GM21381 (cell line): ENCODE measurements at regions not wholly inside any gene's neighbourhood (a gene's known extent, or its start where the extent isn't known, plus 50 kb on each side); places are given as distances from the start of the nearest gene placed in this dataset.

Source experiments
- ATAC-seq: cut with Tn5 transposase; IDR thresholded peaks from one replicate; pipeline ENCODE4 v1.9.1; 2021; ENCODE audit warnings: mild to moderate bottlenecking, moderate library complexity; ENCODE audit not compliant: unreplicated experiment

GRCh38 chr4:36394352-36394903 is 113.0 kb downstream of the DTHD1 start:
- ATAC-seq = no peak

GRCh38 chr4:36399762-36400353 is 118.4 kb downstream of the DTHD1 start:
- no peak for ATAC-seq

- no peak for ATAC-seq
These were observed 120.8 kb downstream of the DTHD1 start for GRCh38 chr4:36402008-36402758.

DNA sequence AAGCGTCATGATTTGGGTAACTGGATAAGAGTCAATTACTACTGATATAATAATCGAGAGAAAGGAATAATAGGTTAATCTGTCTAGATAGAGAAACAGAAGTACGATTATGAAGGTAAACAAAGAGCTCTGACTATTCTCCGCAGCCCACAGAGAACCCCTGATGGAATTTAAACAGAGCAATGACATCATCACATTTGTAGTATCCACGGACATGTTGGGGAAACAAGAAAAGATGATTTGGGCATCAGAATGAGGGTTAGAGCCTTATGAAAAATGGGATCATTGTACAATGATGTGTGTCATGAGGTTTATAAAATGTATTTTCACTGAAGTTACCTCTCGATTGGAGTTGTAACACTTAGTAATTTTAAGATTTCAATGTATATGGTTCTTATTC is 129.9 kb downstream of the DTHD1 start:
- ATAC-seq = no peak

GRCh38 chr4:36414248-36414647 is 132.8 kb downstream of the DTHD1 start:
- no peak for ATAC-seq

DNA sequence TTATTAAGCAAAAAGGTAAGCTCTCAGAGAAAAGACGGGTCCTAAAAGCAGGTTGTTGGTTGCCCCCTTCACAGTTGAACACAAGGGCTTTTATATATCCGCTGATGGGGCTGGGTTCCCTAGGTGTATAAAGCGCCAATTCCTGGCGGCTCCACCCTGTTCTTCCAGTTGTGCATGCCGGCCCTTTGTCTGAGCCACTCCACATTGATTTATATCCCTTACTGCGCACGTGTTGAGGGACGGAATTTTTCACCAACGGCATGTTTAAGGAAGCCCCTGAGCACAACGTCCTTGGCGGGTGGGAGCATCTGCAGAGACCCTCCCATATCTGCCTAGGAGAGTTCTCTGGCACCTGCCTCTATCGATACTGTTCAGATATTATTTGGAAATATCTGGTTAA is 135.7 kb downstream of the DTHD1 start:
- no peak for ATAC-seq

GRCh38 chr4:36420111-36420679 is 138.8 kb downstream of the DTHD1 start:
- ATAC-seq = no peak

DNA sequence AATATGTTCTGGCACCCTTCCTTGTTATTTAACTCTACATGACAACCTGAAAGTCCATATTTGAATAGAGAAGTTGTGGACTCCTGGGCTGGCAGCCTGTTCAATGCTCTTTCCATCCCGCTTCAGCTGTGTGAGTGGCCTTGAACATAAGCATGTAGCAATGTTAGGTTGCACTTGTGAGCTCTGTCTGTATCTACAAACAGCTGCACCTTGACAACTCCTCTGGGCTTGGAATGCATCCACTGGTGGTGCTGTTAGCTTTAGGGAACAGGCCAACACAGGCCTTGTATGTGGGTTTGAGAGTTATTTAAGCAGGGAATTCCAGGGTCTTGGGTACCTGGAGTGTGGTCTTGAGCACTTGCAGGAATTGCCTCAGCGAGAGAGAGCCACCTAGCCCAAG is 141.2 kb downstream of the DTHD1 start:
- ATAC-seq = no peak

GRCh38 chr4:36426741-36427140 is 145.3 kb downstream of the DTHD1 start:
- no peak for ATAC-seq

DNA sequence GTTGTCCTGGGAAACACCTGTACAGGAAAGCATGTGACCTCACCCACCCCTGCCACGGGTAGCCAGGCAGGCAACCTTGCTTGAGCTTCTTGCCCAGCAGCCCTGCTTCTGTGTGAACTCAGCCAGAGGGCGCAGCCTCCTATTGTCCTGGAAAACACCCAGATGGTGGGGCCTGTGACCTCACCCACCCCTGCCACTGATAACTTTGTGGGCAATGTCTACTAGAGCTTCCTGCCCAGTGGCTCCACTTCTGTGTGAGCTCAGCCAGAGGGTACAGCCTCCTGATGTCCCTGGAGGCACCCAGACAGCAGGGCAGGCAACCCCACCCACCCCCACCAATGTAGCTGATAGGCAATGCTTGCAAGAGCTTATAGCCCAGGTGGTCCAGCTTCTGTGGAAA is 146.3 kb downstream of the DTHD1 start:
- ATAC-seq = no peak

DNA sequence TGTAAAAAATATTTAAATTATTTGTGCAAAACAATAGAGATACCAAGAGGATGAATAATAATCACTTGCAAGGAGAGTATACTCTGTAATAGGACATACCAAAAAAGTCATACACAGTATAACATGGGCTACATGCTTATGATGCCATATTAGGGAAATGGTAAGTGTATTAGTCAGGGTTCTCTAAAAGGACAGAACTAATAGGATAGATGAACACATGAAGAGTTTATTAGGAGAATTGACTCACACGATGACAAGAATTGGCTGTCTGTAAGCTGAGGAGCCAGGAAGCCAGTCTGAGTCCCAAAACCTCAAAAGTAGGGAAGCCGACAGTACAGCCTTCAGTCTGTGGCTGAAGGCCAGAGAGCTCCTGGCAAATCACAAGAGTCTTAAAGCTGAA is 151.2 kb downstream of the DTHD1 start:
- no peak for ATAC-seq

- no peak for ATAC-seq
These were observed 158.1 kb downstream of the DTHD1 start for GRCh38 chr4:36439556-36439955.

- no peak for ATAC-seq
These were observed 164.1 kb downstream of the DTHD1 start for GRCh38 chr4:36445480-36445879.

GRCh38 chr4:36446275-36446674 is 164.9 kb downstream of the DTHD1 start:
- ATAC-seq = no peak

GRCh38 chr4:36461344-36461743 is 179.9 kb downstream of the DTHD1 start:
- no peak for ATAC-seq

DNA sequence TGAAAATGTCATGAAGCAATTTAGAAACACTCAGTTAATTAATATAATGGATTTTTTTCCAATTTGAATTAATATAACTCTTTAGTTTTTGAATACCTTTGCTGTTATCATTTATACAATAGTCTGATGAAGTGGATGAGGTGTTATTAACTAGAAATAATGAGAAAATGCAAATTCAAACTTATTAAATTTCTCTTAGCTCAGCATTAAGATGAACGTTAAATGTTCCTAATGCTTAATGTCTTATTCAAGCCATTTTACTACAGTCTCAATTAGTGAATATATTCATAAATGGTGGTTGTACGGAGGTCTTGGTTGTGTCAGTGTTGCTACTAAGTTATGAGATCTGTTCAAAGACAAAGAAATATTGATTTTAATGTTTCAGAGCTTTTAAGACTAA is 186.3 kb downstream of the DTHD1 start:
- ATAC-seq = no peak

- ATAC-seq = no peak
These were observed 190.5 kb downstream of the DTHD1 start for GRCh38 chr4:36471903-36472302.

GRCh38 chr4:36476135-36476534 is 194.7 kb downstream of the DTHD1 start:
- no peak for ATAC-seq

DNA sequence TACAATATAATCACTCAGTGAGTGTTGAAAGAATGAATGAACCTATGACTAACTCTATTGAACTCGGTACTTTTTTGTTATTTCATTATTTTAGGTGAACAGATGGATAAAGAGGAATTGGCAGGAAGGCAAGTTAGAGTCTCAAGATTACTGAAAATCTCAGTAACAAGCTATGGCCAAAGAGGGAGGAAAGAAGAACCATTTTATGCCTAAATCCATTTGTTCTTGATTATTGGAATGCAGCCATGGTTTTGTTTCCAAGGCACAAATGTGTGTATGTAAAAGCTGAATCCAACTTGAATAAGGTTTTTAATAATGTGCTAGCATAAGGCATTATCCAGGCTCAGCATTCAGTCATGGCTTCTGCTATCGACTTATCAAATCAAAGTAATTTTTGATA is 196.4 kb downstream of the DTHD1 start:
- no peak for ATAC-seq

GRCh38 chr4:36485885-36486284 is 204.5 kb downstream of the DTHD1 start:
- no peak for ATAC-seq

DNA sequence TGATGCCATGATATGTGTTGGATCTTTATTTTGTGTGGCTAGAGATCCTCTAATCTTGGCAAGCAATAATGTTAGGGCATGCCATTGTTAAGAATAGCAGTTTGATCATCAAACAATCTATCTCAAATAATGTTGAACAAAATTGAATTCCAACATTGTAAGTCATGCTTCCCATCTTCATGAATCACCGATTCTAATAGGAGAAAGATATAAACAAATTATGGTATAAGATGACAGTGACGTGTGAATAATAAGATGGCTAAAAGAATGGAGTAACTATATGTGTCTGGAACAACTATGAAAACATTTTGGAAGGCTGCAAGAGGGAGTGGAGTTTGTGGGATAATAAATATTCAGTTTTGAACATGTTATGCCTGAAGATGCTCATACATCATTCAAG is 208.4 kb downstream of the DTHD1 start:
- ATAC-seq = no peak

DNA sequence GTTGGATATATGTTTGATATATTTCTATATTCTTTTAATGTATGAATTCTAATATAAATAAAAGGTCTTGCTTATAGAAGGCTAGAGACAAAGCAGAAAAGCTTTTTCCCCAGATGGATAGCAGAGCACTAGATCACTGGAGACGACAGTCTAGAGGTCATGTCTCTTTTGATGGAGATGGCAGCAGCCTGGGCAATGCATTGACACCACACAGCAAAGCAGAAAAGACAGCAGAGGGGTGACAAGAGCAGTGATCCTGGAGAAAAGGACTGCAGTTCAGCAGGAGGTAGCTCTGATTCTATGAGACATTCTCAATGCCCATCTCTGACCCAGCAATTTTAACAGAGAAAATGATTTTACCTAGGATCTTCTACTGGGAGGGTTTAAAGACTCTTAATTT is 210.6 kb downstream of the DTHD1 start:
- ATAC-seq = no peak
